Neuronal stem cell (in vitro differentiated cells): ENCODE measurements at regions not wholly inside any gene's neighbourhood (a gene's known extent, or its start where the extent isn't known, plus 50 kb on each side); places are given as distances from the start of the nearest gene placed in this dataset.

Source experiments
- DNase-seq: peaks from one replicate; pipeline ENCODE4 v3.0.0-alpha.2; 2013; ENCODE audit warnings: low spot score
- H2AFZ ChIP-seq: one replicate; pipeline ENCODE4 v1.6.1; 2013; ENCODE audit warnings: mild to moderate bottlenecking, low read length, inconsistent platforms
- H2AK5ac ChIP-seq: 2 replicates; pipeline ENCODE4 v1.6.1; 2013; ENCODE audit warnings: low read depth, mild to moderate bottlenecking, inconsistent platforms, low read length, moderate library complexity, mixed read lengths
- H2BK120ac ChIP-seq: 2 replicates; pipeline ENCODE4 v1.6.1; 2013; ENCODE audit warnings: low read depth, mild to moderate bottlenecking, inconsistent platforms, low read length, moderate library complexity, mixed read lengths
- H2BK12ac ChIP-seq: one replicate; pipeline ENCODE4 v1.6.1; 2013; ENCODE audit warnings: low read length, inconsistent platforms
- H2BK15ac ChIP-seq: 2 replicates; pipeline ENCODE4 v1.6.1; 2013; ENCODE audit warnings: mild to moderate bottlenecking, low read length, inconsistent platforms, mixed read lengths
- H2BK5ac ChIP-seq: one replicate; pipeline ENCODE4 v1.6.1; 2013; ENCODE audit warnings: inconsistent platforms, mild to moderate bottlenecking, low read length, moderate library complexity
- H3K14ac ChIP-seq: one replicate; pipeline ENCODE4 v1.6.1; 2013; ENCODE audit warnings: low read length, inconsistent platforms
- H3K18ac ChIP-seq: 2 replicates; pipeline ENCODE4 v1.6.1; 2013; ENCODE audit warnings: low read length, inconsistent platforms
- H3K23ac ChIP-seq: 2 replicates; pipeline ENCODE4 v1.6.1; 2013; ENCODE audit warnings: low read depth, mild to moderate bottlenecking, mixed read lengths, low read length, inconsistent platforms; ENCODE audit not compliant: poor library complexity
- H3K27ac ChIP-seq: replicated peaks from 3 replicates; pipeline ENCODE4 v1.5.1; 2013; ENCODE audit warnings: low read length, inconsistent platforms
- H3K27me3 ChIP-seq, 3 experiments: 2 replicates each; pipeline ENCODE4 v1.6.1; 2013; ENCODE audit warnings: low read length in 3 of 3, mild to moderate bottlenecking in 2 of 3, inconsistent platforms in 1 of 3, low read depth in 1 of 3, mixed read lengths in 1 of 3, moderate library complexity in 1 of 3; ENCODE audit not compliant: control insufficient read depth in 3 of 3, insufficient read depth in 3 of 3
- H3K36me3 ChIP-seq, 2 donors: replicated peaks in 1 of 2; 2 replicates each; pipeline ENCODE4 v1.6.1; 2013; ENCODE audit warnings: low read length in 2 of 2; ENCODE audit not compliant: control insufficient read depth in 2 of 2, insufficient read depth in 2 of 2
- H3K4ac ChIP-seq: 2 replicates; pipeline ENCODE4 v1.6.1; 2013; ENCODE audit warnings: inconsistent platforms, mild to moderate bottlenecking, low read length, moderate library complexity
- H3K4me1 ChIP-seq, 2 donors: 1 replicate in 1 of 2; 2 replicates in 1 of 2; pipeline ENCODE4 v1.6.1; 2013; ENCODE audit warnings: low read length in 2 of 2, low read depth in 1 of 2; ENCODE audit not compliant: control insufficient read depth in 2 of 2, insufficient read depth in 1 of 2
- H3K4me2 ChIP-seq: one replicate; pipeline ENCODE4 v1.6.1; 2013; ENCODE audit warnings: mild to moderate bottlenecking, low read length, inconsistent platforms; ENCODE audit not compliant: insufficient read depth, poor library complexity, severe bottlenecking
- H3K4me3 ChIP-seq, 2 donors: 2 replicates each; pipeline ENCODE4 v1.5.1; 2013; ENCODE audit warnings: low read length in 2 of 2, mild to moderate bottlenecking in 2 of 2, inconsistent platforms in 1 of 2, moderate library complexity in 1 of 2
- H3K79me1 ChIP-seq: one replicate; pipeline ENCODE4 v1.6.1; 2013; ENCODE audit warnings: low read depth, mild to moderate bottlenecking, inconsistent platforms, low read length, moderate library complexity
- H3K9ac ChIP-seq: one replicate; pipeline ENCODE4 v1.6.1; 2013; ENCODE audit warnings: mild to moderate bottlenecking, low read depth, low read length, inconsistent platforms; ENCODE audit not compliant: poor library complexity
- H3K9me3 ChIP-seq, 2 donors: replicated peaks in 1 of 2; 2 replicates each; pipeline versions ENCODE3 to v1.6.1; 2013; ENCODE audit warnings: low read length in 2 of 2, mild to moderate bottlenecking in 2 of 2, inconsistent platforms in 1 of 2, low read depth in 1 of 2, mixed read lengths in 1 of 2, moderate library complexity in 1 of 2; ENCODE audit not compliant: control insufficient read depth in 2 of 2, insufficient read depth in 1 of 2
- H4K8ac ChIP-seq: one replicate; pipeline ENCODE4 v1.6.1; 2013; ENCODE audit warnings: low read depth, mild to moderate bottlenecking, inconsistent platforms, low read length, moderate library complexity
- H4K91ac ChIP-seq: one replicate; pipeline ENCODE4 v1.6.1; 2013; ENCODE audit warnings: low read length, low read depth, mild to moderate bottlenecking, inconsistent platforms; ENCODE audit not compliant: poor library complexity
- WGBS, 2 donors: extraction: QIAGEN DNeasy Blood & Tissue Kit; methylation state at CpG; one replicate each; pipeline ENCODE4 v1.1.7; 2013; ENCODE audit warnings: missing lambda C conversion rate in 2 of 2, mixed read lengths in 1 of 2; ENCODE audit not compliant: insufficient read length in 2 of 2, insufficient replicate concordance in 1 of 2; ENCODE audit errors: extremely low coverage in 2 of 2; 5-methylcytosine and 5-hydroxymethylcytosine counted together

- Histone ChIP-seq H3K9ac (no peak overlapping the region), H3K79me1 (no peaks in the 10 kb centered on the region), H4K8ac (no peak overlapping the region), H2BK15ac (no peak overlapping the region), H2BK120ac (no peak overlapping the region), H2BK5ac (no peak overlapping the region), H3K23ac (no peak overlapping the region), H3K14ac (no peak overlapping the region), H2AFZ (no peak overlapping the region), H3K27me3 (no peaks in the 10 kb centered on the region), H3K4me2 (no peak overlapping the region), H3K9me3 (peaks cover 2 to 6% of the 10 kb centered on the region in 2 donors), H3K18ac (no peak overlapping the region), H3K4ac (no peak overlapping the region), H2AK5ac (no peak overlapping the region), H2BK12ac (no peak overlapping the region), H3K36me3 (no peaks in the 10 kb centered on the region), H3K4me1 (no peaks in the 10 kb centered on the region), H4K91ac (no peak overlapping the region), H3K4me3 (no peak overlapping the region), H3K27ac (no peak overlapping the region)
- DNase-seq, result no peak
- no CpG with 5 or more reads among the region's 2 CpGs for WGBS, 2 donors
Measured at GRCh38 chr4:62591756-62592155, 1391.6 kb downstream of the ADGRL3 start.

- Histone ChIP-seq H3K79me1 (no peaks in the 10 kb centered on the region), H3K9me3 (peaks cover 4 to 6% of the 10 kb centered on the region in 2 donors), H3K23ac (no peak overlapping the region), H2AFZ (no peak overlapping the region), H3K4me1 (no peaks in the 10 kb centered on the region), H2BK120ac (no peak overlapping the region), H2BK12ac (no peak overlapping the region), H3K4me3 (no peak overlapping the region), H3K9ac (no peak overlapping the region), H3K18ac (no peak overlapping the region), H2AK5ac (no peak overlapping the region), H2BK15ac (no peak overlapping the region), H4K91ac (no peak overlapping the region), H3K4ac (no peak overlapping the region), H4K8ac (no peak overlapping the region), H3K36me3 (no peaks in the 10 kb centered on the region), H2BK5ac (no peak overlapping the region), H3K27ac (no peak overlapping the region), H3K14ac (no peak overlapping the region), H3K27me3 (no peaks in the 10 kb centered on the region), H3K4me2 (no peak overlapping the region)
- WGBS, 2 donors, result no CpG with 5 or more reads among the region's 1 CpG
- no peak for DNase-seq
Measured at GRCh38 chr4:62588671-62589070, 1388.5 kb downstream of the ADGRL3 start.

- H3K9me3 ChIP-seq, result no peaks in the 10 kb centered on the region
- H2AFZ ChIP-seq, result no peak overlapping the region
- H2BK15ac ChIP-seq, result no peak overlapping the region
- no peaks in the 10 kb centered on the region for H3K36me3 ChIP-seq
- H3K79me1 ChIP-seq, result no peaks in the 10 kb centered on the region
- H3K27ac ChIP-seq, result no peak overlapping the region
- H3K27me3 ChIP-seq, result no peaks in the 10 kb centered on the region
- no peak for DNase-seq
- no peak overlapping the region for H3K23ac ChIP-seq
- H2BK120ac ChIP-seq, result no peak overlapping the region
- H3K18ac ChIP-seq, result no peak overlapping the region
- H3K14ac ChIP-seq, result no peak overlapping the region
- no peak overlapping the region for H2AK5ac ChIP-seq
- H4K91ac ChIP-seq, result no peak overlapping the region
- H3K9ac ChIP-seq, result no peak overlapping the region
- H3K4me3 ChIP-seq, result no peak overlapping the region
- H2BK5ac ChIP-seq, result no peak overlapping the region
- no peak overlapping the region for H3K4me2 ChIP-seq
- no peak overlapping the region for H4K8ac ChIP-seq
- no peak overlapping the region for H3K4ac ChIP-seq
- no CpG with 5 or more reads among the region's 4 CpGs for WGBS, 2 donors
- H2BK12ac ChIP-seq, result no peak overlapping the region
- H3K4me1 ChIP-seq, result no peaks in the 10 kb centered on the region
Measured at GRCh38 chr4:62571494-62571893, 1371.4 kb downstream of the ADGRL3 start.

GRCh38 chr4:62560858-62561257 is 1360.7 kb downstream of the ADGRL3 start:
- H3K27me3 ChIP-seq, result no peaks in the 10 kb centered on the region
- no peak overlapping the region for H2BK15ac ChIP-seq
- no peak overlapping the region for H3K9ac ChIP-seq
- H3K23ac ChIP-seq, result no peak overlapping the region
- H3K18ac ChIP-seq, result no peak overlapping the region
- no peak overlapping the region for H3K27ac ChIP-seq
- H3K79me1 ChIP-seq, result no peaks in the 10 kb centered on the region
- peaks cover 3 to 5% of the 10 kb centered on the region in 2 donors for H3K9me3 ChIP-seq
- H4K91ac ChIP-seq, result no peak overlapping the region
- H3K4me3 ChIP-seq, result no peak overlapping the region
- H2BK5ac ChIP-seq, result no peak overlapping the region
- DNase-seq, result no peak
- peaks cover 0 to 6% of the 10 kb centered on the region in 2 donors for H3K4me1 ChIP-seq
- no peak overlapping the region for H2BK120ac ChIP-seq
- H2AK5ac ChIP-seq, result no peak overlapping the region
- H2AFZ ChIP-seq, result no peak overlapping the region
- H3K4me2 ChIP-seq, result no peak overlapping the region
- H4K8ac ChIP-seq, result no peak overlapping the region
- no peaks in the 10 kb centered on the region for H3K36me3 ChIP-seq
- no peak overlapping the region for H2BK12ac ChIP-seq
- H3K14ac ChIP-seq, result no peak overlapping the region
- no peak overlapping the region for H3K4ac ChIP-seq
